ENCODE measurements at regions not wholly inside any gene's neighbourhood (a gene's known extent, or its start where the extent isn't known, plus 50 kb on each side); places are given as distances from the start of the nearest gene placed in this dataset.

DNA sequence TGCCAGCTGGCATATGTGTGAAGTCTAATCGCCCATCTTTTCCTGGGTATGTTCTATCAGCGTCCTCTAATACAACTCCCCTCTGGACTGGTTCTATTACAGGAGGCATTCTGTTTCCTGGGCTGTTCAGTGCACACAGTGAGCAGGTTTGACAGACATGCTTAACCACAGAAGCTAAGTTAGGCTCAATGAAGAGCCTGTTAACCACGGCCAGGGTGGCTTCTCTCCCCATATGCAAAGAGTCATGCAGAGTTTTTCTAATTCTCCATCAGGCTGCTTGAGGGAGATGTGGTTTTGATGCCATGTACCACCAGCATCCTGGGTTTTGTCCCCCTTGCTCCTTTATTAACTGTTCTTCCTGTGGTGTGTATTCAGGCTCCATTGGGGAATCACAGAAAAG, 57.2 kb upstream of the ALOX12 start:
- no peak for DNase-seq (ENCODE audit: low read depth in 1 of 2, low spot score in 1 of 2)

DNA sequence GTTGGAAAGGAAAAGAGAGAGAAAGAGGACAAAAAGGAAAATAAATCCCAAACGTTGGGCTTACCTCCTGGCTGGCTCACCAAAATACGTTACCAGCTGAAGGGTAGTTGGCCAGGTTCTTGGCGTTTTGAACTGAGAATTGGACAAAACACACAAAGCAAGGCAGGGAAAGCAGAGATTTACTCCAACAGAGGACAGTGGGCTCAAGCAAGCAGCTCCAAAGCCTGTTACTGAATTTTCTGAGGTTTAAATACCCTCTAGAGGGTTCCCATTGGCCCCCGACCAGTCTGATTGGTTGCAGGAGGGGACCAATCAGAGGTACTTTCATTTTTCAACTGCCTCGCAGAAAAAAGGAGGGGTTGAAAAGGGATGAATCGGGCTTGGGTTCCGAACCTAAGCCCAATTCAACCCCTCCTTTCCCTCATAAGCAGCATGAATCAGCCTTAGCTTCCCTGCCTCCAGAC, 55.6 kb upstream of the ALOX12 start:
- DNase-seq (ENCODE audit: low read depth in 1 of 2, low spot score in 1 of 2), result no peak

GRCh38 chr17:6941989-6942388, 53.9 kb upstream of the ALOX12 start:
- no peak for DNase-seq (ENCODE audit: low read depth in 1 of 2, low spot score in 1 of 2)

GRCh38 chr17:6943406-6943805, 52.4 kb upstream of the ALOX12 start:
- no peak for DNase-seq (ENCODE audit: low read depth in 1 of 2, low spot score in 1 of 2)
